SKM-1 (cell line): ENCODE measurements at regions not wholly inside any gene's neighbourhood (a gene's known extent, or its start where the extent isn't known, plus 50 kb on each side); places are given as distances from the start of the nearest gene placed in this dataset.

Source experiments
- DNase-seq: peaks from one replicate; lab custom pipeline; 2025; ENCODE audit not compliant: unreplicated experiment; lab: John Stamatoyannopoulos, UW

DNA sequence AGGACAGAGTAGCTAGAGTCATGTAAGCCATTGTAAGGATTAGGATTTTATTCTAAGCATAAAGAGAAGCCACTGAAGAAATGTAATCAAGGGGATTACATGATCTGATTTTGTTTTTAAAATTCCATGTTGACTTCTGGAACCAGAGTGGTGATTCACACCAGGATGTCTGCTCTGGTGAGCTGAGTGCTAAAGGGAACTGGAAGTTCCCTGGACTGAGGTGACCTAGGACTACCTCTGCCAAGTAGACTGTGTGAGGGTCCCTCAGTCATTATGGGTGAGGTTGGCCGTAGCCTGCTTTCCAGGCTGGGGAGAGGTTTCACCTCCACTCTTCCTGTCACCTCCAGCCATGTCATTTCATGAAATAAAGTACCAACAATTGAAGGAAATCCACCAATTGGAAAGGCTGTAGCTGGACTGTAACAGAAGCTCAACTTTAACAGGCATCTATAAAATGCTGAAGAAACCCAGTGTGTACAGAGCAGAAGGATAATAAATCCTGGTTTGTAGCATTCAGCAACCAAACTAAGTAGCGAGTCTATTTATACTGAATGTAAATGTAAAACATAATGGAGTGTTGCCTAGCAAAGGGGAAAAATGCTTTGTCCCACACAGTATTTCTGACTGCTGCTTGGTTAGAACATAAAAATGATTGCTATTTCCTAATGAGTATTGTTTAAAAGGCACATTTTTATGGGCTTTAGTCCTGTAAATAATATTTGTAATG lies 507.4 kb upstream of the PKDCC start:
- no peak for DNase-seq

DNA sequence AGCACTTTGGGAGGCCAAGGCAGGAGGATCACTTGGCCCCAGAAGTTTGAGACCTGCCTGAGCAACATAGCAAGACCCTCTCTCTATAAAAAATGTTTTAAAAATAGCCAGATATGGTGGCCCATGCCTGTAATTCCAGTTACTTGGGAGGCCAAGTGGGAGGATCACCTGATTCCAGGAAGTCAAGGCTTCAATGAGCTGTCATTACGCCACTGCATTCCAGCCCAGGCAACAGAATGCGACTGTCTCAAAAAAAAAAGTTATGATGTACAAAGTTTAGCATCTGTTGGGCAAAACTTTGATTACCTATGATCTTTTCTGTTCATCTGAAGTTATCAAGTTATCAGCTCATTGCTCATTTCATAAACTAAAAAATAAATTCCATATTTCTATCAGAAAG lies 504.1 kb upstream of the PKDCC start:
- no peak for DNase-seq

DNA sequence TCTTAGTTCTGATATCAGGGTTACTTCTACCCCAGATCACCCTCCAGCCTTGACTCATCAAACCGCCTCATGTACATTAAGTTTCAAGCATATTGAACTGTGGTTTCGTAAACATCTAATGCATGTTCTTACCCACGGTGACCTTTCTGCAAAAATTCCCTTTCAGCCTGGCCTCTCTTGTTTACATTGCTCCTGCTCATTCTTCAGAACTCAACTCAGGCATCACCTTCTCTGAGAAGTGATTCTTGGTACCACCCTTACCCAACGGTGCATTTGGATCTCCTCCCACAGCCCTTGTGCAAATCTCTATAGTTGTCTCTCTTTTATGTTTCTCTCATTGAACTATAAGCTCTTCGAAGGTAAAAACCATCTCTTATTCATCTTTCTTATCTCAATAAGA lies 503.1 kb upstream of the PKDCC start:
- DNase-seq = no peak

DNA sequence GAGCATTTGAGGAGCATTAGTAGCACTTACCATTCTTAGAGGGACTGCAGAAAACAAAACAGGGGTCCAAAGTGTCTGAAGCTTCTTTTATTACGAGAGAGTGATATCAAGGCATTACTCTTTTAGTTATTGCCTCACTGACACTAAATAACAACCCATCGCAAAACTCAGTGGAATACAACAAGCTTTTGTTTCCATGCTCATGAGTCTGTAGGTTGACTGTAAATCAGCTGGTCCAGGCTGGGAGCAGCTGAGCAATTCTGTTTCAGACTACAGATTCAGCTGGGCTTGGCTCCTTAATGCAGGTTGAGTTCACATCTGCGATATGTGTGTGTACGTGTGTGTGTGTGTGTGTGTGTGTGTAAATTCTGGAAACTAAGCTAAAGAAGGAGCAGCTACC lies 501.8 kb upstream of the PKDCC start:
- no peak for DNase-seq

DNA sequence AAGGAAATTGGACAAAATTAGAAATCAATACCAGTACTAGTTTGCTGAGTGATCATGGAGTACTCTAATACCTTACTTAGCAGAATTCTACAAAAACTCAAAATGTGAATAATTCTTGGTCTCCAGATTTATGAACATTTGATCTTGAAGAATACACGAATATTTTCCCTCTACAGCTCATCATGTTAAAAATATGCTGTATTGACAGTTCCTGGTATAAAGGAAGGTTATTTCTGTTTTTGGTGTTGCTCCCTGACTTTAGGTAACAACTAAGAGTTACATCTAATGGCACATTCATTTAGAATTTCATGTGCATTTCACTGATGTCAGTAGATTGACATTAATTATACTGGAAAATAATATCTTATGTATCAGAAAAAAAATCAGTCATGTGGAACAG lies 479.2 kb upstream of the PKDCC start:
- no peak for DNase-seq

DNA sequence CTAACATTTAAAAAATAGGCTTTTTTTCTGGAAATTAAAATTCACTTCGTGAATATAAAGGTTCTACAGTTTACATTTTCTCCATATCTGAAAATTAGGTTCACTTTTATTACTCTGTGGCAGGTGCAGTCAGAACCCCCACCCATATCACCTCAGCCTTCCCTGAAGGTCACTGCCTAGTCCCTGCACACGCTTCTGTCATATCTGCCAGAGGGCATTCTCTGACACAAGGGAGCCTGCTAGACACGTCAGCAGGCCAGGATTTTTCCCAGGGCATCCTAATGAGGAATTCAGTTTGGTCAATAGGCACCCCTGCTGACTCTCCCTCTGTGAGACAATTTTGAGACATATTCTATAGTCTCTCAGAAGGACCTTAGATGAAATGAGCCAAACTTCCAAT lies 475.7 kb upstream of the PKDCC start:
- no peak for DNase-seq

DNA sequence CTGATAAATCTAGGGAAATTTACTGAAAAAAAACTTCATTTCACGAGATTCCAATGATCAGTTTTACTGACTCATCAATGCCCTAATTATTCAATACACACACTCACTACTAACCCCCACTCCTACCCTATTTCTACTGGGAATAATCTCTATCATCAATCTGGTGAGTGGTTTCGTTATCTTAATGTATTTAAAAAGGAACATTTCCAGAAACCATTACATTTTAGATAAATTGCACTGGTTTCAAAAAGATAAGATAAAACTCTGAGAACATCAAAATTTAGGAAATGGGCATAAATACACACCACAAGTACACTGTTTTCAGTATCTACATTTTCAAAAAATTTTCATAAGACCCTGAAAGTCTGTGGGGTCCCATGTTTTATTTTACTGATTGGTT lies 471.4 kb upstream of the PKDCC start:
- DNase-seq = no peak

DNA sequence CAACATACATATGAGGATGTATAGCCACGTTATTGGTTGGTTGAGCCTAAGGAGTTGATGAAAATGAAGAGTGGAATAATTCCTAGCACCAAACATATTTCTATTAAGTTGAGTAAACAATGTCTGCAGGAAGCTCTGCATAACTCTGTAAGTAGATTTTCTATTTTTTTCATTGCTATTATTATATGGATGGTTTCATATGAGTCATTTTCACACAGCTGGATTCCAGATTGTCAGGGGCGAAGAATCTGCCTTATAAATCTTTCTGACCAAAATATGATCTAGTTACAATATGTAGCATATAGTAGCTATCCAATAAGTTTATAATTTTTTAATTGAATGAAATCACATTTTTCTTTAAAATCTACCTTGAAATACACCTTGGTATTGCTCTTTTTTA lies 468.0 kb upstream of the PKDCC start:
- no peak for DNase-seq

DNA sequence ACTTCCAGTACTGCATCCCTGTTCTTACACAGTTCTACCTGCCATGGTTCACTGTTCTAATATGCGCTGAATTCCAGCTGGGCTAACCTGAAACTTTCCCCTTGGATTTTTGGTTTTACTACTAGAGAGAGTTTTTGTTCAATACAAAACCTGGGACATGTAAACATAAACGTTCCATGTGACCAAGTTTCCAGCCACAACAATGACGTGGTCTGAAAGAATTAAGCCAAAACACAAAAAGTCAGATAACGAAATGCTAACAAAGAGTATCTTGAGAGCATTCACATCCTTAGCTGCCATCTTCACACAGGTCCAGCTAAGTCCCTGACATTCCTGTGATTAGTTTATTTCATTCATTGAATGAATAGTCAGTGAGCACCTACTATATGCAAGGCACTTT lies 467.0 kb upstream of the PKDCC start:
- DNase-seq = no peak

DNA sequence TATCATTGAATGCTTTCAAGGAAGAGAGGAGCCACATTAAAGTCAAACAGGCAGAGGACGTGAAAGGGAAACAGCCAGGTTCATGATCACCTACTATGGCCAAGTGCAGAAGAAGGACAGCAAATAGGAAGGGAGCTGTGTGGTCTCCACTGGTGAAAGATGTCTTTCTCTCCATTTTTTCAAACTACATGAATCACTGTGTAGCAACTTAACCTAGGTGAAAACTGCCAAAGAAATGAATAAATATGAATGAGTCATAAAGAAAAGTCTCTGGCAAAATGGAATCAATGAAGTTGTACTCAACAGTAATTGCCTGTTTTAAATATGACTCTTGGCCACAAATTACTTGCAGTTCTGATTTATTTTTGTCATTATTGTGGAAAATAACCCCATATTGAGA lies 452.6 kb upstream of the PKDCC start:
- DNase-seq = no peak

DNA sequence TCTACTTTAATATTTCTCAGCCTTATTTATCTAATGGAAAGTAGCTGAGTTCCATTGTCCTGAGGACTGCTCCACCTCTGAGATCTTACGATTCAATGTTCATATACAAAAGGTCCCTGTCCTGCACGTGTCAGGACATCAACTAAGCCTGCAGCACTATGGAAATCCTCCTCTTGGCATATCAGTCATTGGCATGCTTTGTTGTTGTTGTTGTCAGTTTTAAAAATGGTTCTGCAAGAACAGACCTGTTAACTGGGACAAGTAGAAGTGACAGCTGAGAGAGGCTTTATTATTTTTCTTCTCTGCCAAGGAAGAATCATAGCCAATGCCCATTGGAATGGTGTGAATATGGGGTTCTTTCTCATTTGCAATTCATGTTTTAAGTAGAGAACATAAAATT lies 450.1 kb upstream of the PKDCC start:
- DNase-seq = no peak

DNA sequence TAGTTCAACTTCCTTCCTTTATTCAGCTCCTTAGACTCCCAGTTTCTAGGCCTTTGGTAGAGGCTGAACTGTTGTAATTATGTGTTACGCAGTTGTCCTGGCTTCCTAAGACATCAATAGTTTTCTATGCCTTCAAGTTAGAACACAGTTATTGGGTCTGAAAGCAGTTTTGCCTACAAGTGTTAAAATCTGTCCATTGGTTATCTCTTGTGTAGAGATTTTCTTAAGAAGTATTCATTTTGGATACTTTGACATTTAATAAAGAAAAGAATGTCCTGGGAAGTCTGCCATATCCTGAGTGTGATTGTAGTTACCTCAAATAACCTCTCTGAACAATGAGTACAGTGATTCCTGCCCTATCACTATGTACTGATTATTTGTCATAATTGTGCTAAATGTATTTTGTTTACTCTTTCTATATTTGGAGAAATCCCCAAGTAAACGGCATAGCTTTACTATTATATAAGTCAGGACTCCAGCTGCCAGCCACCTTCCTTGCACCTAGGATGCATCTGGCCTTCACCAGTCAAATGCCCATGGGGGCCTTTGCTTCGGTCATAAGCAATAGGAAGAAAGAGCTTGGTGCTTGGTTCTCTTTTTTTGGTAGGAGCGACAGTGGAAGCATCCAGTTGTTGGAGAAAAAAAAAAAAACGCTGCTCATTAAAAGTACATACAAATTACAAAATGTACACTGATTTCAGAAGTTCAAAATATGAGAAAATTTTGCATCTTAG lies 449.5 kb upstream of the PKDCC start:
- no peak for DNase-seq

DNA sequence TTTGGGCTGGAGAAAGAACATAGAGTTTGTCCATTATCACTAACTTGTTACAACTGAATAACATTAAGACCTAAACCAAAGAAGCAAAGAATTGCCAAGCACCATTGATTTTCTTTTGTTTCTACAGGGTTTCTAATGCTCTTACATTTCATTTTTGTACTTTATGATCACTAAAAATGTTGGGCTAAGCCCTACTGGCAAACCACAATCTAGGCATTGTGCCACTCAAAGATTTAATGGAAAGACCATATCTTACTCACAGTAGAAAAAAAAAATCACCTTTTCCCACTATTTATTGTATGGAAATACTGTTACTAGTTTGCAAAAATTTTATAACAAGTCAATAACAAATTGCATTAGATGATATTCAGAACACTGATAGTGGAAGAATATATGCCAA lies 447.4 kb upstream of the PKDCC start:
- no peak for DNase-seq

DNA sequence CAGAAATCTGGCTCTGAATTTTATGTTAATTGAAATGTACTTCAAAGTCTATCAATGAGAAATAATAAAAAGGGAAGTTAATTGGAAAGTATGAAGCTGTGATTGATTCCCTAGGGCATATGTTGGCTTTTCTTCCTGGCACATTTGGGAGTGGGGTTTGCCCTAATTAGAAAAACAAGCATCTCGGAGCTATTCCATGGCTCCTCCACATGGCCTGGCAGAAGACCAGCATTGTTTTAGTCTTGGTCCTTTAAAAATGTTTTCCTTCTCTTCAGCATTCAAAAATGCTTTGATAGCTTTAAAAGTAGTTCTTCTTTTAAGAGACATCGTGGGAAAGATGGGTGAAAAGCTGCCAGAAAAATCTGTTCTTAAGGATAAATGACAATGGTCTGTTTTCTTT lies 445.5 kb upstream of the PKDCC start:
- DNase-seq = no peak

DNA sequence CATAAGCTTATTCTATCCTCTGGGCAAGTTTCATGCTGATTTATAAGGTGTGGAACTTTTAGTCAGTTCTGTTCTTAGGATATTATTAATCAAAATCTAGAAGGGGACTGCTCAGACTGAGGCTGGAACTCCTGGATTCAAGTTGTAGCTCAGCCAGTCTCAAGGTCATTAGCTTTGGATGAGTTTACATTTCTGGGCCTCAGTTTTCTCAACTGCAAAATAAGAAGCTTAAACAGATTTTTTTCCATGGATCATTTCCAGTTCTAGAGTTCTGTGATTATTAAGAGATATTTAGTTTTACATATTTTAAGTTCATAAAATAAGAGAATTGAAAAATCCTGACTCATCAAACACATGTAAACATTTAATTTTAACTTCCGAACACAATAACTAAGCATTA lies 442.5 kb upstream of the PKDCC start:
- no peak for DNase-seq

DNA sequence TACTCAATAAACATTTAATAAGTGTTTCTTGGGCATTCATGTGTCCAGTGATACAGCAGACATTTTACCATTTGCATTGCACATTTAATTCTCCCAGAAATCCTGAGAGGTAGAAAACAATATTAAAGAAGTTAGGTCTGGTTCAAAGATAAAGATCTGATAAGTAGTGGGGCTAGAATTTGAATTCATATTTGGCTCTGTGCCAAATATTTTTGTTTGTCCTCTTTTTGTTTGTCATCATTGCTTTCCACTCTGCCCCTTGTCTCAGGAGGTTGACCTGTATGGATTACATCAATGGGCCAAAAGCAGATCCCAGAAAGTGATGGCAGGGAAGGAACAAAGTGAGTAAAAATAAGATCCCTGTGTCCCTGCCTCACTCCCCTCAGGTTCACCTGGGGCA lies 441.9 kb upstream of the PKDCC start:
- no peak for DNase-seq

DNA sequence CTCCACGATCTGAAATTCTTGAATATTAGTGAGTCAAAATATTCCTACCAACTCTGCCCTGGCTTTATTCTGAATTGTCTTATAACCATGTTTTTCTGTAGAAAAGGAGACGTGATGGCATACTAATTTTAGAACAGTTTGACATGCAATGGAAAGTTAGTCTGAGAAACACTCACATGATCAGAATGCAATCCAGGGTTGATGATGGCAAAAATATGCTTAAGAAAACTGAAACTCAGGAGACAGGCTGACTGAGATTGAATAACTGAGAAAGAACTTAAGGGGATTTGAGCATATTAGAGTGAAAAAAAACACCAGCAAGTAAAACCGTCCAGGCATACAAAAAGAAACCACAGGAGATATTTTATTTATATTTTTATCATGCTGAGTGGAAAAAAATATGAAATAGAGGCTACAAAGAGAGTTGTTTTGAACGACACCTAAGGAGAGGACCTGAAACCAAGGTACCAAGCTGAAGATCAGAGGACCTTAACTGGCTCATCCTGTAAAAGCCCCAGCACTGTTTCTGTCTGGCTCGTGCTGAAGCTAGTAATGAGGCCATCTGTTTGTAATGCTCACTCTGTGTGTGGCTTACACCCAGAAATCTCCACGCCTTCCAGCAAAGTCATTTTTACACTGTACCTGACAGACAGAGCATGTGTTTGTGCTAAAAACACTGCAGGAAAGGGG lies 437.2 kb upstream of the PKDCC start:
- DNase-seq = no peak

DNA sequence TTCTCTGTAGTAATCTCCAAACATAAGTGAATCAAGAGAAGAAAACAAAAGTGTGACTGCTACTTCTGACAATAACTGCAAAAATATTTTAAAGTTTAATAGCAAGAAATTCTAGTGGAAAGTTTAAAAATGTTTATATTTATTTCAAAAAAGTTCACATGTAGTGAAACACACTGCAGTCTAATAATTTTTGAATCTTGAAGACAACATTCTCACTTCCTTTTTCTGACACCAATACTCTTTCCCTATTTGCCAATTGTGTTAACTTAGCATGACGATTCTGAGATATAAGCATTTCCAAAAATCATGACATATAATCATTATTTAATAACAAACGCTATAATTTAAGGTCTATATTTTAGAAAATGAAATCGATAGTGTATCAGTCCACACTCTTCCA lies 429.1 kb upstream of the PKDCC start:
- no peak for DNase-seq

DNA sequence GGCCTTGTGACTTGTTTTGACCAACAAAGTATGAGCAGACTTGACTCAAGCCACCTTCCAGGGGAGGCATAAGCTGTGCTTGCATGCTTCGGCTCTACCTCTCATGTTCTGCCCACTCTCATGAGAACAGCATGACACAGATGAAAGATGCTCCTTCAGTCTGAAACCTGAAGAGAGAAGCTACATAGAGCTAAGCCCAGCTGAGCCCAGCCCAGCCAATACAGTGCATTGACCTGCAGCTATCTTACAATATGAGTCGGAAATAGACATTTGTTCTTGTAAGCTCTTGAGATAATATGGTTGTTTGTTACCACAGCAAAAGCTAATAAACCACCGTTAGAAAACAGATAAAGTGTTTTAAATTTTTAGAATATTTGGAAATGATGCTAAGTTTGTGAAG lies 426.7 kb upstream of the PKDCC start:
- DNase-seq = no peak

DNA sequence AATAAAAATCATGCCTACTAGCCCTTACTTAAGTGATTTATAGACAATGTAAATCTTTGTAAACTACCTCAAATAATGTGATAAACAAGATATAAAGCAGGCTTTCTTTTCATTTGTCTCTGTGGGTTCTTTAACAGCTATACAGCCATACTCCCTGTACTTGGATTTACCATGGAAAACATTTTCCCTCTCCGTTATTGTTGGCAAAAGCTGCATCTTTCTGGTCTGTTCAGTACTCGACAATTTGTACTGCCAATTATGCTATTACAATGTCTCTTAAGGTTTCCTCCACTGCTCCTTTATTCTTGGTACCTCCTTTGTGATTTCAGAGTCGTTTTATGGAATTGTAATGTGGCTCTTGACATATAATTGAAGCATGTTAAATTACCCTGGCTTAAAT lies 426.3 kb upstream of the PKDCC start:
- DNase-seq = no peak

DNA sequence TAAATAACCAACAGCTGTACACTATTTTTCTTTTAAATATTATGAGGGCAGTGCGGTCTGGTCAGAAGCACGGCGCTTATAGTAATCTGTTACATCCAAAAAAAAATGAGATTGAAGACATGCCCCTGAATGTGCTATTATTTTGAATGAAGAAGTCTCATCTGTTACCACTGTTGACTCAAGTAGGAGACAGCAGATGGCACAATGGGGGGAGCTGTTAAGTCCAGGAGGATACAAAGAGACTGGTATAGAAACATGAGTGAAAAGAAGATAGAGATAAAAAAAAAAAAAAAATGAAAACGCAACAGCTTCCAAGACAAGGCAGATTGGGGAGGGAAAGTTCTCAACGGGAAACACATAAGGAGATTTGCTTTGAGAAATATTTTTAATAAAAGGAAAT lies 425.5 kb upstream of the PKDCC start:
- DNase-seq = no peak

DNA sequence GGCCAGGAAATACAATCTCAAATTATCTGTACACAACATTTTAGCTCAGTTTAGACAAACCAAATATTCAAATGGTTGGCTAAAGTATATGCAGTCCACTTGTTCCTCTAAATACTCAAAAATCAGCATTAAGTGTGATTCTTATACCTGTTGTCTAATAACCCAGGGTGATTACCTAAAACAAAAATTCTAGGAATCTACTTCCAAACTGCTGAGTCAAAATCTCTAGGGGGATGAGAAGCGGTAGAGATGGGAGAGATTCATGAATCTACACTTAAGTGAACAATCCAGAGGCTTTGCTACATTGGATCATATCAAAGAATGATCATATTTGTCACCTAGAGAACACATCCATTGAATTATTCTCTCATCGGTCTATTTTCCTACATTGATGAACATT lies 420.9 kb upstream of the PKDCC start:
- no peak for DNase-seq
